GM23338 (cell line): ENCODE measurements at regions not wholly inside any gene's neighbourhood (a gene's known extent, or its start where the extent isn't known, plus 50 kb on each side); places are given as distances from the start of the nearest gene placed in this dataset.

Experiments
- ATAC-seq: fragments of 200-7000 bp; cut with Tn5 transposase; 3 replicates; pipeline ENCODE4 v1.9.1; 2020
- DNase-seq: peaks from one replicate; pipeline ENCODE4 v3.0.0-alpha.2; 2015; ENCODE audit warnings: low spot score
- H2AFZ ChIP-seq: fragments of 200-600 bp; sonication (generic); 2 replicates; pipeline ENCODE4 v1.8.0; 2016; ENCODE audit warnings: antibody characterized with exemption, mild to moderate bottlenecking, moderate library complexity
- H3F3A ChIP-seq: fragments of 200-600 bp; sonication (generic); replicated peaks from 2 replicates; pipeline ENCODE4 v1.8.0; 2017; ENCODE audit warnings: antibody characterized with exemption, mixed run types, low read depth
- H3K27ac ChIP-seq: fragments of 200-600 bp; sonication (generic); 2 replicates; pipeline ENCODE4 v1.6.1; 2016; ENCODE audit warnings: low read depth
- H3K27me3 ChIP-seq: fragments of 200-600 bp; sonication (generic); 2 replicates; pipeline ENCODE4 v1.8.0; 2016; ENCODE audit warnings: mild to moderate bottlenecking, mixed run types, moderate library complexity; ENCODE audit not compliant: insufficient read depth
- H3K36me3 ChIP-seq: fragments of 200-600 bp; sonication (generic); 2 replicates; pipeline ENCODE4 v1.8.0; 2016; ENCODE audit warnings: mild to moderate bottlenecking; ENCODE audit not compliant: insufficient read depth
- H3K4me1 ChIP-seq: fragments of 200-600 bp; sonication (generic); 2 replicates; pipeline ENCODE4 v1.8.0; 2016; ENCODE audit warnings: mild to moderate bottlenecking, moderate library complexity; ENCODE audit not compliant: insufficient read depth
- H3K4me2 ChIP-seq: fragments of 200-600 bp; sonication (generic); 2 replicates; pipeline ENCODE4 v1.7.1; 2017; ENCODE audit warnings: mixed run types
- H3K4me3 ChIP-seq: fragments of 200-600 bp; sonication (generic); 2 replicates; pipeline ENCODE4 v1.6.1; 2016; ENCODE audit warnings: mixed run types
- H3K79me2 ChIP-seq: fragments of 200-600 bp; sonication (generic); replicated peaks from 2 replicates; pipeline ENCODE4 v1.8.0; 2017; ENCODE audit warnings: mild to moderate bottlenecking; ENCODE audit not compliant: insufficient read depth
- H3K9me2 ChIP-seq: fragments of 200-600 bp; sonication (generic); 2 replicates; pipeline ENCODE4 v1.8.0; 2017; ENCODE audit not compliant: insufficient read depth
- H4K20me1 ChIP-seq: fragments of 200-600 bp; sonication (generic); replicated peaks from 2 replicates; pipeline ENCODE4 v1.8.0; 2017; ENCODE audit warnings: mild to moderate bottlenecking; ENCODE audit not compliant: insufficient read depth
- H3K27ac Mint-ChIP-seq: 2 replicates; pipeline ENCODE4 v1.8.0; 2020; ENCODE audit warnings: inconsistent platforms, mild to moderate bottlenecking, moderate library complexity, mixed read lengths
- H3K27me3 Mint-ChIP-seq: 3 replicates; pipeline ENCODE4 v1.8.0; 2022; ENCODE audit warnings: low read depth, mild to moderate bottlenecking, moderate library complexity, mixed read lengths, inconsistent platforms; ENCODE audit not compliant: insufficient read depth, poor library complexity
- H3K36me3 Mint-ChIP-seq: 3 replicates; pipeline ENCODE4 v1.8.0; 2021; ENCODE audit warnings: low read depth, mild to moderate bottlenecking, inconsistent platforms, moderate library complexity, mixed read lengths
- H3K4me1 Mint-ChIP-seq: 3 replicates; pipeline ENCODE4 v1.8.0; 2020; ENCODE audit warnings: mild to moderate bottlenecking, inconsistent platforms, mixed read lengths
- H3K4me3 Mint-ChIP-seq: 3 replicates; pipeline ENCODE4 v1.8.0; 2021; ENCODE audit warnings: moderate library complexity, mild to moderate bottlenecking, inconsistent platforms, mixed read lengths
- H3K9me3 Mint-ChIP-seq: 3 replicates; pipeline ENCODE4 v1.8.0; 2020; ENCODE audit warnings: moderate library complexity, mild to moderate bottlenecking, inconsistent platforms, mixed read lengths
- CREB1 ChIP-seq: fragments of 250-450 bp; sonication (Bioruptor Pico); IDR thresholded peaks from 2 replicates; pipeline ENCODE4 v1.5.0; 2020; ENCODE audit warnings: low read depth, mild to moderate bottlenecking, moderate library complexity
- EZH2 ChIP-seq: fragments of 200-600 bp; sonication (generic); IDR thresholded peaks from one replicate; pipeline ENCODE4 v1.8.0; 2017; ENCODE audit warnings: antibody characterized with exemption, mild to moderate bottlenecking, low read depth; ENCODE audit not compliant: unreplicated experiment
- EZH2phosphoT487 ChIP-seq: fragments of 200-600 bp; sonication (generic); IDR thresholded peaks from one replicate; pipeline ENCODE4 v1.8.1; 2018; ENCODE audit warnings: antibody characterized with exemption; ENCODE audit not compliant: unreplicated experiment
- JUNB ChIP-seq: IDR thresholded peaks from one replicate; pipeline ENCODE4 v1.6.1; 2016; ENCODE audit warnings: antibody characterized with exemption; ENCODE audit not compliant: unreplicated experiment
- NANOG ChIP-seq: IDR thresholded peaks from 2 replicates; pipeline ENCODE4 v1.6.1; 2016; ENCODE audit warnings: antibody characterized with exemption, borderline replicate concordance
- POLR2AphosphoS5 ChIP-seq: IDR thresholded peaks from 2 replicates; pipeline ENCODE4 v1.6.1; 2016; ENCODE audit warnings: antibody characterized with exemption, low read depth
- STAT1 ChIP-seq: IDR thresholded peaks from one replicate; pipeline ENCODE4 v1.6.1; 2016; ENCODE audit warnings: antibody characterized with exemption; ENCODE audit not compliant: unreplicated experiment
- ZNF114 ChIP-seq: fragments of 250-450 bp; sonication (Bioruptor Pico); IDR thresholded peaks from 2 replicates; pipeline ENCODE4 v1.5.0; 2020; ENCODE audit warnings: mild to moderate bottlenecking, moderate library complexity
- ZNF331 ChIP-seq: fragments of 250-450 bp; sonication (Bioruptor Pico); IDR thresholded peaks from 2 replicates; pipeline ENCODE4 v1.5.0; 2020; ENCODE audit warnings: low read depth, mild to moderate bottlenecking, moderate library complexity
- TF ChIP-seq, protein P1 (sequence below): fragments of 250-450 bp; sonication (Bioruptor Pico); IDR thresholded peaks from 2 replicates; pipeline ENCODE4 v1.5.0; 2020; ENCODE audit warnings: mild to moderate bottlenecking, moderate library complexity
- TF ChIP-seq, protein P2 (sequence below), 2 experiments: fragments of 200-600 bp in 1 of 2; sonication (generic) in 1 of 2; conservative IDR thresholded peaks; 2 replicates each; pipeline versions ENCODE4 v1.5.1 to v1.6.1; 2016 to 2017; ENCODE audit warnings: antibody characterized with exemption in 2 of 2, low read depth in 2 of 2, mild to moderate bottlenecking in 2 of 2, moderate library complexity in 1 of 2
- TF ChIP-seq, protein P3 (sequence below): IDR thresholded peaks from one replicate; pipeline ENCODE4 v1.6.1; 2018; ENCODE audit warnings: antibody characterized with exemption; ENCODE audit not compliant: unreplicated experiment
- TF ChIP-seq, protein P4 (sequence below): IDR thresholded peaks from 2 replicates; pipeline ENCODE4 v1.6.1; 2016; ENCODE audit warnings: antibody characterized with exemption

- TF ChIP-seq, protein P1, sequence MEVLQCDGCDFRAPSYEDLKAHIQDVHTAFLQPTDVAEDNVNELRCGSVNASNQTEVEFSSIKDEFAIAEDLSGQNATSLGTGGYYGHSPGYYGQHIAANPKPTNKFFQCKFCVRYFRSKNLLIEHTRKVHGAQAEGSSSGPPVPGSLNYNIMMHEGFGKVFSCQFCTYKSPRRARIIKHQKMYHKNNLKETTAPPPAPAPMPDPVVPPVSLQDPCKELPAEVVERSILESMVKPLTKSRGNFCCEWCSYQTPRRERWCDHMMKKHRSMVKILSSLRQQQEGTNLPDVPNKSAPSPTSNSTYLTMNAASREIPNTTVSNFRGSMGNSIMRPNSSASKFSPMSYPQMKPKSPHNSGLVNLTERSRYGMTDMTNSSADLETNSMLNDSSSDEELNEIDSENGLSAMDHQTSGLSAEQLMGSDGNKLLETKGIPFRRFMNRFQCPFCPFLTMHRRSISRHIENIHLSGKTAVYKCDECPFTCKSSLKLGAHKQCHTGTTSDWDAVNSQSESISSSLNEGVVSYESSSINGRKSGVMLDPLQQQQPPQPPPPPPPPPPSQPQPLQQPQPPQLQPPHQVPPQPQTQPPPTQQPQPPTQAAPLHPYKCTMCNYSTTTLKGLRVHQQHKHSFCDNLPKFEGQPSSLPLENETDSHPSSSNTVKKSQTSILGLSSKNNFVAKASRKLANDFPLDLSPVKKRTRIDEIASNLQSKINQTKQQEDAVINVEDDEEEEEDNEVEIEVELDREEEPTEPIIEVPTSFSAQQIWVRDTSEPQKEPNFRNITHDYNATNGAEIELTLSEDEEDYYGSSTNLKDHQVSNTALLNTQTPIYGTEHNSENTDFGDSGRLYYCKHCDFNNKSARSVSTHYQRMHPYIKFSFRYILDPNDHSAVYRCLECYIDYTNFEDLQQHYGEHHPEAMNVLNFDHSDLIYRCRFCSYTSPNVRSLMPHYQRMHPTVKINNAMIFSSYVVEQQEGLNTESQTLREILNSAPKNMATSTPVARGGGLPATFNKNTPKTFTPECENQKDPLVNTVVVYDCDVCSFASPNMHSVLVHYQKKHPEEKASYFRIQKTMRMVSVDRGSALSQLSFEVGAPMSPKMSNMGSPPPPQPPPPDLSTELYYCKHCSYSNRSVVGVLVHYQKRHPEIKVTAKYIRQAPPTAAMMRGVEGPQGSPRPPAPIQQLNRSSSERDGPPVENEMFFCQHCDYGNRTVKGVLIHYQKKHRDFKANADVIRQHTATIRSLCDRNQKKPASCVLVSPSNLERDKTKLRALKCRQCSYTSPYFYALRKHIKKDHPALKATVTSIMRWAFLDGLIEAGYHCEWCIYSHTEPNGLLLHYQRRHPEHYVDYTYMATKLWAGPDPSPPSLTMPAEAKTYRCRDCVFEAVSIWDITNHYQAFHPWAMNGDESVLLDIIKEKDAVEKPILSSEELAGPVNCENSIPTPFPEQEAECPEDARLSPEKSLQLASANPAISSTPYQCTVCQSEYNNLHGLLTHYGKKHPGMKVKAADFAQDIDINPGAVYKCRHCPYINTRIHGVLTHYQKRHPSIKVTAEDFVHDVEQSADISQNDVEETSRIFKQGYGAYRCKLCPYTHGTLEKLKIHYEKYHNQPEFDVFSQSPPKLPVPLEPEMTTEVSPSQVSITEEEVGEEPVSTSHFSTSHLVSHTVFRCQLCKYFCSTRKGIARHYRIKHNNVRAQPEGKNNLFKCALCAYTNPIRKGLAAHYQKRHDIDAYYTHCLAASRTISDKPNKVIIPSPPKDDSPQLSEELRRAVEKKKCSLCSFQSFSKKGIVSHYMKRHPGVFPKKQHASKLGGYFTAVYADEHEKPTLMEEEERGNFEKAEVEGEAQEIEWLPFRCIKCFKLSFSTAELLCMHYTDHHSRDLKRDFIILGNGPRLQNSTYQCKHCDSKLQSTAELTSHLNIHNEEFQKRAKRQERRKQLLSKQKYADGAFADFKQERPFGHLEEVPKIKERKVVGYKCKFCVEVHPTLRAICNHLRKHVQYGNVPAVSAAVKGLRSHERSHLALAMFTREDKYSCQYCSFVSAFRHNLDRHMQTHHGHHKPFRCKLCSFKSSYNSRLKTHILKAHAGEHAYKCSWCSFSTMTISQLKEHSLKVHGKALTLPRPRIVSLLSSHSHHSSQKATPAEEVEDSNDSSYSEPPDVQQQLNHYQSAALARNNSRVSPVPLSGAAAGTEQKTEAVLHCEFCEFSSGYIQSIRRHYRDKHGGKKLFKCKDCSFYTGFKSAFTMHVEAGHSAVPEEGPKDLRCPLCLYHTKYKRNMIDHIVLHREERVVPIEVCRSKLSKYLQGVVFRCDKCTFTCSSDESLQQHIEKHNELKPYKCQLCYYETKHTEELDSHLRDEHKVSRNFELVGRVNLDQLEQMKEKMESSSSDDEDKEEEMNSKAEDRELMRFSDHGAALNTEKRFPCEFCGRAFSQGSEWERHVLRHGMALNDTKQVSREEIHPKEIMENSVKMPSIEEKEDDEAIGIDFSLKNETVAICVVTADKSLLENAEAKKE (CRISPR knock-in tag), result no peak
- TF ChIP-seq POLR2AphosphoS5 (no peak), EZH2 (no peak), ZNF114 (no peak), CREB1 (no peak), JUNB (no peak)
Observed at GRCh38 chr5:174832025-174832424, 107.6 kb downstream of the MSX2 start (continued).

DNA sequence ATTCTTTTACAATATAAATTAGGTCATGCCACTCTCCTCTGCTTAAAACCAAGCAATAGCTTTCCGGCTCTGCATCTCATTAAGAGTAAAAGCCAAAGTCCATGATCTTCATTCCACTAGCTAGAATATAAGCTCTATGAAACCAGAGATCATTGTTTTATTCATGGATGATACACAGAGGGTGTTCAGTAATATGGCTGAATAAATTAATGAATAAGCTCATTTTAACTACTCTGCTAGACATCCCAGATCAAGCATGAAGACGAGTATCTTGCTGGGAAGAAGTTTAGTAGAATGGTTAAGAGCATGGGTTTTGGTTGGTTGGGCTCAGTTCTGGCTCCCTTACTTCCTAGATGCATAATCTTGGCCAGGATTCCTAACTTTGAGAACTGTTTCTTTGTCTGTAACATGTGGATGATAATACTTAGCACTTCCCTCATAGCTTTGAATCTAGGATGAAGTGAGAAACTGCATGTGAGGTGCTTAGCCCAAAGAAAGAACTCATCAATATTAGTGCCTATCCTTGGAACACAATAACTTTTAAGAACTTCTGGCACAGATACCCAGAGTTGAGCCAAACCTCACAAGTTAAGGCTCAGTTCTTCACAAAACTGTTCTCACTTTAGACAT, 106.8 kb downstream of the MSX2 start:
- Histone ChIP-seq H3K9me2 (peaks cover 28% of the 10 kb centered on the region), H3K36me3 (no peaks in the 10 kb centered on the region), H3K27me3 (no peaks in the 10 kb centered on the region), H4K20me1 (no peaks in the 10 kb centered on the region), H3K27ac (no peak overlapping the region), H3K4me1 (no peaks in the 10 kb centered on the region), H3K4me3 (no peak overlapping the region), H3K4me2 (no peak overlapping the region), H2AFZ (no peak overlapping the region), H3F3A (no peaks in the 10 kb centered on the region), H3K79me2 (no peaks in the 10 kb centered on the region)
- Mint-ChIP-seq H3K9me3 (no peaks in the 10 kb centered on the region), H3K27ac (no peak overlapping the region), H3K27me3 (no peaks in the 10 kb centered on the region), H3K4me3 (no peak overlapping the region), H3K36me3 (no peaks in the 10 kb centered on the region), H3K4me1 (no peaks in the 10 kb centered on the region)
- DNase-seq, result no peak
- no peak for ATAC-seq
- TF ChIP-seq, protein P2, sequence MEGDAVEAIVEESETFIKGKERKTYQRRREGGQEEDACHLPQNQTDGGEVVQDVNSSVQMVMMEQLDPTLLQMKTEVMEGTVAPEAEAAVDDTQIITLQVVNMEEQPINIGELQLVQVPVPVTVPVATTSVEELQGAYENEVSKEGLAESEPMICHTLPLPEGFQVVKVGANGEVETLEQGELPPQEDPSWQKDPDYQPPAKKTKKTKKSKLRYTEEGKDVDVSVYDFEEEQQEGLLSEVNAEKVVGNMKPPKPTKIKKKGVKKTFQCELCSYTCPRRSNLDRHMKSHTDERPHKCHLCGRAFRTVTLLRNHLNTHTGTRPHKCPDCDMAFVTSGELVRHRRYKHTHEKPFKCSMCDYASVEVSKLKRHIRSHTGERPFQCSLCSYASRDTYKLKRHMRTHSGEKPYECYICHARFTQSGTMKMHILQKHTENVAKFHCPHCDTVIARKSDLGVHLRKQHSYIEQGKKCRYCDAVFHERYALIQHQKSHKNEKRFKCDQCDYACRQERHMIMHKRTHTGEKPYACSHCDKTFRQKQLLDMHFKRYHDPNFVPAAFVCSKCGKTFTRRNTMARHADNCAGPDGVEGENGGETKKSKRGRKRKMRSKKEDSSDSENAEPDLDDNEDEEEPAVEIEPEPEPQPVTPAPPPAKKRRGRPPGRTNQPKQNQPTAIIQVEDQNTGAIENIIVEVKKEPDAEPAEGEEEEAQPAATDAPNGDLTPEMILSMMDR (conservative IDR thresholded peaks at IDR 0.05; ENCODE audit: low read depth in 2 of 2), result no peak
- TF ChIP-seq ZNF114, result no peak
- no peak for TF ChIP-seq EZH2phosphoT487
- TF ChIP-seq NANOG, result no peak
- TF ChIP-seq, protein P3, sequence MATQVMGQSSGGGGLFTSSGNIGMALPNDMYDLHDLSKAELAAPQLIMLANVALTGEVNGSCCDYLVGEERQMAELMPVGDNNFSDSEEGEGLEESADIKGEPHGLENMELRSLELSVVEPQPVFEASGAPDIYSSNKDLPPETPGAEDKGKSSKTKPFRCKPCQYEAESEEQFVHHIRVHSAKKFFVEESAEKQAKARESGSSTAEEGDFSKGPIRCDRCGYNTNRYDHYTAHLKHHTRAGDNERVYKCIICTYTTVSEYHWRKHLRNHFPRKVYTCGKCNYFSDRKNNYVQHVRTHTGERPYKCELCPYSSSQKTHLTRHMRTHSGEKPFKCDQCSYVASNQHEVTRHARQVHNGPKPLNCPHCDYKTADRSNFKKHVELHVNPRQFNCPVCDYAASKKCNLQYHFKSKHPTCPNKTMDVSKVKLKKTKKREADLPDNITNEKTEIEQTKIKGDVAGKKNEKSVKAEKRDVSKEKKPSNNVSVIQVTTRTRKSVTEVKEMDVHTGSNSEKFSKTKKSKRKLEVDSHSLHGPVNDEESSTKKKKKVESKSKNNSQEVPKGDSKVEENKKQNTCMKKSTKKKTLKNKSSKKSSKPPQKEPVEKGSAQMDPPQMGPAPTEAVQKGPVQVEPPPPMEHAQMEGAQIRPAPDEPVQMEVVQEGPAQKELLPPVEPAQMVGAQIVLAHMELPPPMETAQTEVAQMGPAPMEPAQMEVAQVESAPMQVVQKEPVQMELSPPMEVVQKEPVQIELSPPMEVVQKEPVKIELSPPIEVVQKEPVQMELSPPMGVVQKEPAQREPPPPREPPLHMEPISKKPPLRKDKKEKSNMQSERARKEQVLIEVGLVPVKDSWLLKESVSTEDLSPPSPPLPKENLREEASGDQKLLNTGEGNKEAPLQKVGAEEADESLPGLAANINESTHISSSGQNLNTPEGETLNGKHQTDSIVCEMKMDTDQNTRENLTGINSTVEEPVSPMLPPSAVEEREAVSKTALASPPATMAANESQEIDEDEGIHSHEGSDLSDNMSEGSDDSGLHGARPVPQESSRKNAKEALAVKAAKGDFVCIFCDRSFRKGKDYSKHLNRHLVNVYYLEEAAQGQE, result no peak
- no peak for TF ChIP-seq ZNF331 (CRISPR knock-in tag)
- TF ChIP-seq STAT1, result no peak
- no peak for TF ChIP-seq JUNB
- TF ChIP-seq EZH2, result no peak
- TF ChIP-seq, protein P4, sequence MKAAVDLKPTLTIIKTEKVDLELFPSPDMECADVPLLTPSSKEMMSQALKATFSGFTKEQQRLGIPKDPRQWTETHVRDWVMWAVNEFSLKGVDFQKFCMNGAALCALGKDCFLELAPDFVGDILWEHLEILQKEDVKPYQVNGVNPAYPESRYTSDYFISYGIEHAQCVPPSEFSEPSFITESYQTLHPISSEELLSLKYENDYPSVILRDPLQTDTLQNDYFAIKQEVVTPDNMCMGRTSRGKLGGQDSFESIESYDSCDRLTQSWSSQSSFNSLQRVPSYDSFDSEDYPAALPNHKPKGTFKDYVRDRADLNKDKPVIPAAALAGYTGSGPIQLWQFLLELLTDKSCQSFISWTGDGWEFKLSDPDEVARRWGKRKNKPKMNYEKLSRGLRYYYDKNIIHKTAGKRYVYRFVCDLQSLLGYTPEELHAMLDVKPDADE, result no peak
